ENCODE measurements at regions not wholly inside any gene's neighbourhood (a gene's known extent, or its start where the extent isn't known, plus 50 kb on each side); places are given as distances from the start of the nearest gene placed in this dataset.

DNA sequence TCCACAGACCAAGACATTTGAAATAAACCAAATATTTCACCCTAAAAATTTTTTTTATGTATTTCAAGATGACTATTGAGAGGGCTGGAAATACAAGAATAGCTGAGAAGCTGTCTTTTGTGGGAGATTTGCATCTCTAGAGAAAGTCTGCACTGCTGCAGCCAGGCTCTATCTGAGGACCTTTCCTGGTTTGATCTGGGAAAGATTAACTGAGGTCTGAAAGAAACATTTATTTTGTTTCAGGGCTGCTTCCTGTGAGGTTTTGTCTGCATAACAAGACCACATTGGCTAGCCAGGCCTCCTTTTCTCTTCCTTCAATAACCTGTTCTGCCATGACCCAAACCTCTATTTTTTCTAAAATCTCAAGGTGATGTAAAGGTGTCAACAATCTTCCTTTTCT is 117.5 kb upstream of the ARHGEF26 start:
- H3K4me3 Mint-ChIP-seq: no peak overlapping the region
- POLR2A ChIA-PET: no interaction called here
- intact Hi-C loops (cut with micrococcal nuclease): no loop called here

DNA sequence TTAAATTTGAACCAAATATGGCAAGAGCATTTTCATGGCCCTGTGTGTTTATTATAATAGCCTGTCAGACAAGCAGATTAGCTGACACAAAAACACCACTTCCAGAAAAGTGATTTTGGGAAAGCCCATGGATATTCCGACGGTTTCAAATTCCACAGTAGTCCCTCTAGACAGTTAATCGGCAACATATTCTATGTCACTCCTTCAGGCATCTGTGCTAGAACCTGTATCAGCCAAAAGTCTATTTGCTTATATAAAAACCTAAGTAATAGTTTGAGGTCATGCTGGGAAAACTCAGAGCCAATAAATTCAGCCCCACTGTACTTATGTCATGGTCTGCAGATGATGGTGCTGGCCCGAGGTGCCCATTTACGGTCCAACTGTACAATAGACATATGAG is 110.2 kb upstream of the ARHGEF26 start:
- H3K4me3 Mint-ChIP-seq: no peak overlapping the region
- CTCF ChIA-PET: no interaction called here
- intact Hi-C loops (cut with micrococcal nuclease): loop anchor here (10.0 kb wide), 1 partner anchor 846 kb away; the partner anchor contains the start of gene RAP2B
- POLR2A ChIA-PET: no interaction called here
- no peak overlapping the region for H3K27ac Mint-ChIP-seq
- TF ChIP-seq, protein P1, sequence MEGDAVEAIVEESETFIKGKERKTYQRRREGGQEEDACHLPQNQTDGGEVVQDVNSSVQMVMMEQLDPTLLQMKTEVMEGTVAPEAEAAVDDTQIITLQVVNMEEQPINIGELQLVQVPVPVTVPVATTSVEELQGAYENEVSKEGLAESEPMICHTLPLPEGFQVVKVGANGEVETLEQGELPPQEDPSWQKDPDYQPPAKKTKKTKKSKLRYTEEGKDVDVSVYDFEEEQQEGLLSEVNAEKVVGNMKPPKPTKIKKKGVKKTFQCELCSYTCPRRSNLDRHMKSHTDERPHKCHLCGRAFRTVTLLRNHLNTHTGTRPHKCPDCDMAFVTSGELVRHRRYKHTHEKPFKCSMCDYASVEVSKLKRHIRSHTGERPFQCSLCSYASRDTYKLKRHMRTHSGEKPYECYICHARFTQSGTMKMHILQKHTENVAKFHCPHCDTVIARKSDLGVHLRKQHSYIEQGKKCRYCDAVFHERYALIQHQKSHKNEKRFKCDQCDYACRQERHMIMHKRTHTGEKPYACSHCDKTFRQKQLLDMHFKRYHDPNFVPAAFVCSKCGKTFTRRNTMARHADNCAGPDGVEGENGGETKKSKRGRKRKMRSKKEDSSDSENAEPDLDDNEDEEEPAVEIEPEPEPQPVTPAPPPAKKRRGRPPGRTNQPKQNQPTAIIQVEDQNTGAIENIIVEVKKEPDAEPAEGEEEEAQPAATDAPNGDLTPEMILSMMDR (IDR thresholded peaks at IDR 0.05): no peak
- H3K4me1 Mint-ChIP-seq: no peaks in the 10 kb centered on the region
- DNase-seq: no peak
- no peaks in the 10 kb centered on the region for H3K27me3 Mint-ChIP-seq
- ATAC-seq (ENCODE audit: low read depth): no peak
- no peaks in the 10 kb centered on the region for H3K9me3 Mint-ChIP-seq
- H3K36me3 Mint-ChIP-seq (ENCODE audit: low read depth): no peaks in the 10 kb centered on the region

More for the DNA sequence above, 117.5 kb upstream of the ARHGEF26 start:
- H3K9me3 Mint-ChIP-seq: peaks cover 2% of the 10 kb centered on the region
- no peak overlapping the region for H3K27ac Mint-ChIP-seq
- TF ChIP-seq, protein P1 (IDR thresholded peaks at IDR 0.05): no peak
- no peaks in the 10 kb centered on the region for H3K36me3 Mint-ChIP-seq (ENCODE audit: low read depth)
- no peaks in the 10 kb centered on the region for H3K4me1 Mint-ChIP-seq
- DNase-seq: no peak
- H3K27me3 Mint-ChIP-seq: no peaks in the 10 kb centered on the region
- ATAC-seq (ENCODE audit: low read depth): no peak
- CTCF ChIA-PET: no interaction called here

DNA sequence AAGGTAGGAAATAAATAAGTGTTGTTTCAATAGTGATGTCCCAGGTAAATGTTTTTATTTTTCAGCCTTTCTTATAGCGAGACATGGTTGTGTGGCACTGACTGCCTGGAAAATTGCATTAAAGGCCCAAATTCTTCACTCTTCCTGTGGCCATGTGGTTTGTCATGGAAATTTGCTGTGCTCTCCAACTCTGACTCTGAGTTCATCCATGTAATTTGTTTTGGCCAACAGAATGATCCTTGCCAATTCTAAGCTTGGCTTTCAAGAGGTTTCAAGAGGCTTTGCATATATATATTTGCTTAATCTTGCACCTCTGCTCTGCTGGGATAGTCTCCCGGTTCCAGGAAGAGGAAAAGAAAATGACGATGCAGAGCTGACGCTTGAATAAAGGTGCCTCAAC is 107.5 kb upstream of the ARHGEF26 start:
- intact Hi-C loops (cut with micrococcal nuclease): loop anchor here (10.0 kb wide), 1 partner anchor 849 kb away; the partner anchor contains the start of gene RAP2B
- H3K4me1 Mint-ChIP-seq: no peaks in the 10 kb centered on the region
- no peak for DNase-seq
- no peak for ATAC-seq (ENCODE audit: low read depth)
- ChIA-PET POLR2A (no interaction called here), CTCF (no interaction called here)
- TF ChIP-seq, protein P1 (IDR thresholded peaks at IDR 0.05): no peak
- H3K27me3 Mint-ChIP-seq: no peaks in the 10 kb centered on the region
- no peaks in the 10 kb centered on the region for H3K36me3 Mint-ChIP-seq (ENCODE audit: low read depth)
- H3K9me3 Mint-ChIP-seq: no peaks in the 10 kb centered on the region
- no peak overlapping the region for H3K4me3 Mint-ChIP-seq
- no peak overlapping the region for H3K27ac Mint-ChIP-seq

DNA sequence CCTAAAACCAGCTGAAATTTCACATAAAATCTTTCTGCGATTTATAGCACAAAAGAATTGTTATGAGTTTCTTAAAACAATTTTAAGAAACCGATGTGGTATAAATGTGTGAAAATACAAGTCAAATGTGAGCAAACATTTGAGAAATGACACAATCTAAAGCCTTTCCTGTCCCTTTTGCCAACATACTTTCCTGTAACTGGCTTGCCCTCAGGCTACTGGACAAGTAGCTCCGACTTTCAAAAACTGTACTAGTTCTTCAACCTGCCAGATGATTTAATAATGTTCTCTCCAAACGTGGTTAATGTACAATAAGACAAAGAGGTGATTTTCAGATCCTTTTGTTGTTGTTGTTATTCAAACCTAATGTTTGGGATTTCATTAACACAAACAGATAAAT is 105.9 kb upstream of the ARHGEF26 start:
- TF ChIP-seq, protein P1 (IDR thresholded peaks at IDR 0.05): no peak
- POLR2A ChIA-PET: no interaction called here
- Mint-ChIP-seq H3K4me3 (no peak overlapping the region), H3K27ac (no peak overlapping the region), H3K27me3 (no peaks in the 10 kb centered on the region), H3K4me1 (no peaks in the 10 kb centered on the region), H3K9me3 (no peaks in the 10 kb centered on the region), H3K36me3 (ENCODE audit: low read depth) (no peaks in the 10 kb centered on the region)
- no peak for ATAC-seq (ENCODE audit: low read depth)
- CTCF ChIA-PET: no interaction called here
- intact Hi-C loops (cut with micrococcal nuclease): loop anchor here (10.0 kb wide), 1 partner anchor 851 kb away; the partner anchor contains the start of gene RAP2B
- no peak for DNase-seq

DNA sequence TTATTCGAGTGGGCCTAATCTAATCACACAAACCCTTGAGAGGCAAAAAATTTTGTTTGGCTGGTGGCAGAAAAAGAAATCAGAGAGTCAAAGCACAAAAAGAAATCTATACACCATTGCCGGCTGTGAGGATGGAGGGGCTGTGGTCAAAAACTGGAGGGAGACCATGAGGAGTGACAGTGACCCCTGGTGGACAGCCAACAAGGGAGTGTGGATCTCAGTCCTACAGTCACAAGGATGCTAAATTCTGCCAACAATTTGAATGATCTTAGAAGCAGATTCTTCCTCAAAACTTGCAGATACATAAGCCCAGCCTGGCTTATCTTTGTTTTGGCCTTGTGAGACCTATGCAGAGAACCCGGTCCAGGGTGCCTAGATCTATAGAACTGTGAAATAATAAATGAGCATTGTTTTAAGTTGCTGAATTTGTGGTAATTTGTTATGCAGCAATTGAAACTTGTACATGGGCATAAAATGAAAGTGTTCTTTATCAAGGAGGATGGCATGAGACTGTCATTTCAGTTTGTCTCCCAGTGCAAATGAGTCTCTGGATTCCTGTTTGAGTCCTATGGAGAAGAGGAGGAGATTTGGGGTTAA is 103.0 kb upstream of the ARHGEF26 start:
- no peak for DNase-seq
- H3K27ac Mint-ChIP-seq: no peak overlapping the region
- no peak overlapping the region for H3K4me3 Mint-ChIP-seq
- TF ChIP-seq, protein P1 (IDR thresholded peaks at IDR 0.05): no peak
- H3K9me3 Mint-ChIP-seq: no peaks in the 10 kb centered on the region
- no peaks in the 10 kb centered on the region for H3K4me1 Mint-ChIP-seq
- no peaks in the 10 kb centered on the region for H3K36me3 Mint-ChIP-seq (ENCODE audit: low read depth)
- POLR2A ChIA-PET: no interaction called here
- peak; percentile 42 for ATAC-seq (ENCODE audit: low read depth)
- H3K27me3 Mint-ChIP-seq: no peaks in the 10 kb centered on the region
- CTCF ChIA-PET: no interaction called here
- intact Hi-C loops (cut with micrococcal nuclease): loop anchor here (1.0 to 10.0 kb wide), 3 partner anchors 853 to 992 kb away; partner anchors contain the start of gene RAP2B
